ENCODE measurements at regions not wholly inside any gene's neighbourhood (a gene's known extent, or its start where the extent isn't known, plus 50 kb on each side); places are given as distances from the start of the nearest gene placed in this dataset.

GRCh38 chr4:154132406-154132805 lies 343.5 kb upstream of the SFRP2 start:
- TF ChIP-seq CTCF (IDR thresholded peaks at IDR 0.05) = no peak
- no peak for TF ChIP-seq POLR2A (IDR thresholded peaks at IDR 0.05)

Measured in testis (tissue), 2 donors.